ENCODE measurements at regions not wholly inside any gene's neighbourhood (a gene's known extent, or its start where the extent isn't known, plus 50 kb on each side); places are given as distances from the start of the nearest gene placed in this dataset.

DNA sequence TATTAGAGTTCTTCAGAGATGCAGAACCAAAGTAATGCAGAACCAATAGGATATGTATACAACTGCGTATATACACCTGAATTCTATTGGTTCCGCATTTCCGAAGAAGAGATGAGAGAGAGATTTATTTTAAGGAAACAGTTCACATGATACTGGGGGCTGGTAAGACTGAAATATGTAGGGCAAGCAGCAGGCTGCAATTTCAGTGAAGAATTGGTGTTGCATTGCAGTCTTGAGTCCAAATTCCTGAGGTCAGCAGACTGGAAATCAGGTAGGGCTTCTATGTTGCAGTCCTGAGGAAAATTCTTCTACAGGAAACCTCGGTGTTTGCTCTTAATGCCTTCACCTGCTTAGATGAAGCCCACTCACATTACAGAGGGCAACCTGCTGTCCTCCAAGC is 128.2 kb upstream of the MED13 start:
- no peaks in the 10 kb centered on the region for H3K4me1 ChIP-seq (ENCODE audit: control insufficient read depth, extremely low read depth, insufficient read depth, low read length)
- H3K27me3 ChIP-seq (ENCODE audit: control insufficient read depth, insufficient read depth, low read length): no peaks in the 10 kb centered on the region
- no peaks in the 10 kb centered on the region for H3K36me3 ChIP-seq (ENCODE audit: control insufficient read depth, insufficient read depth, low read length)
- no peak overlapping the region for H3K9ac ChIP-seq (ENCODE audit: insufficient read depth, low read length)
- no peak overlapping the region for H3K4me3 ChIP-seq (replicated peaks in 1 of 4; ENCODE audit: control extremely low read depth in 1 of 4, insufficient read depth in 1 of 4, low read depth in 3 of 4, low read length in 4 of 4)
- H4K20me1 ChIP-seq (ENCODE audit: control insufficient read depth, extremely low read depth, insufficient read depth, low read length): no peaks in the 10 kb centered on the region
- no peak overlapping the region for H3K27ac ChIP-seq (ENCODE audit: insufficient read depth, low read length)
- no peaks in the 10 kb centered on the region for H3K9me3 ChIP-seq (ENCODE audit: control insufficient read depth, insufficient read depth, low read depth, low read length)
- no peak for TF ChIP-seq EZH2 (IDR thresholded peaks at IDR 0.05; ENCODE audit: low read length, missing control alignments)
- TF ChIP-seq, protein P1, sequence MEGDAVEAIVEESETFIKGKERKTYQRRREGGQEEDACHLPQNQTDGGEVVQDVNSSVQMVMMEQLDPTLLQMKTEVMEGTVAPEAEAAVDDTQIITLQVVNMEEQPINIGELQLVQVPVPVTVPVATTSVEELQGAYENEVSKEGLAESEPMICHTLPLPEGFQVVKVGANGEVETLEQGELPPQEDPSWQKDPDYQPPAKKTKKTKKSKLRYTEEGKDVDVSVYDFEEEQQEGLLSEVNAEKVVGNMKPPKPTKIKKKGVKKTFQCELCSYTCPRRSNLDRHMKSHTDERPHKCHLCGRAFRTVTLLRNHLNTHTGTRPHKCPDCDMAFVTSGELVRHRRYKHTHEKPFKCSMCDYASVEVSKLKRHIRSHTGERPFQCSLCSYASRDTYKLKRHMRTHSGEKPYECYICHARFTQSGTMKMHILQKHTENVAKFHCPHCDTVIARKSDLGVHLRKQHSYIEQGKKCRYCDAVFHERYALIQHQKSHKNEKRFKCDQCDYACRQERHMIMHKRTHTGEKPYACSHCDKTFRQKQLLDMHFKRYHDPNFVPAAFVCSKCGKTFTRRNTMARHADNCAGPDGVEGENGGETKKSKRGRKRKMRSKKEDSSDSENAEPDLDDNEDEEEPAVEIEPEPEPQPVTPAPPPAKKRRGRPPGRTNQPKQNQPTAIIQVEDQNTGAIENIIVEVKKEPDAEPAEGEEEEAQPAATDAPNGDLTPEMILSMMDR (conservative IDR thresholded peaks at IDR 0.05 in 1 of 2, IDR thresholded peaks at IDR 0.05 in 1 of 2; ENCODE audit: low read depth in 1 of 2, low read length in 2 of 2): no peak
- H3K4me2 ChIP-seq (ENCODE audit: extremely low read depth, insufficient read depth, low read length): no peak overlapping the region
- H2AFZ ChIP-seq (ENCODE audit: low read length): no peak overlapping the region
- H3K79me2 ChIP-seq (ENCODE audit: control insufficient read depth, insufficient read depth, low read length): no peaks in the 10 kb centered on the region
- DNase-seq (ENCODE audit: low read depth in 2 of 2): no peak

DNA sequence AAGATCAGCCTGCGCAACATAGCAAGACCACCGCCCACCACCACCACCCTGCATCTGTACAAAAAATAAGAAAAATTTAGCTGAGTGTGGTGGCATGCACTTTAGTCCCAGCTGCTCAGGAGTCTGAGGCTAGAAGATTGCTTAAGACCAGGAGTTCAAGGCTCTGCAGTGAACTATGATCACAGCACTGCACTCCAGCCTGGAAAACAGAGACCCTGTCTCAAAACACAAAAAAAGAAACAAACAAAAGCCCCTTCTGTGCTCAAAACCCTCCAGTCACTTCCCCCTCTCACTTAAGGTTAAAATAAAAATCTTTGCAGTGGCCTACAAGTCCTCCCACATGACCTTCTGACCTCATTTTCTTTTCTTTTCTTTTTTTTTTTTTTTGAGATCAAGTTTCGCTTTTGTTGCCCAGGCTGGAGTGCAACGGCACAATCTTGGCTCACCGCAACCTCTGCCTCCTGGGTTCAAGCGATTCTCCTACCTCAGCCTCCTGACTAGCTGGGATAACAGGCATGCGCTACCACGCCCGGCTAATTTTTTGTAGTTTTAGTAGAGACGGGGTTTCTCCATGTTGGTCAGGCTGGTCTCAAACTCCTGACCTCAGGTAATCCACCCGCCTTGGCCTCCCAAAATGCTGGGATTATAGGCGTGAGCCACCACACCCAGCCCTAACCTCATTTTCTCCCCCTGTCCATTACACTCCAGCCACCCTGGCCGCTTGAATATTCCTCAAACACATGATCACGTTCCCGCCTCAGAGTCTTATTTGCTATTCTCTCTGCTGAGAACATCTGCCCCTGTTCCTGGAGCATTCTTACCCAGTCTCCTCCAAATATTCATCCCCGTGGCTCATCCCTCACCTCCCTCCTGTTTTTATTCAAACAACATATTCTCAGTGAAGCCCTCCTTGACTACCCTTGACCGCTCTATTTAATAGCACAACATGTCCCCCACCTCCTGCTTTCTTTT is 126.6 kb upstream of the MED13 start:
- no peak overlapping the region for H3K9ac ChIP-seq (ENCODE audit: insufficient read depth, low read length)
- H3K27ac ChIP-seq (ENCODE audit: insufficient read depth, low read length): no peak overlapping the region
- H3K79me2 ChIP-seq (ENCODE audit: control insufficient read depth, insufficient read depth, low read length): no peaks in the 10 kb centered on the region
- H3K4me1 ChIP-seq (ENCODE audit: control insufficient read depth, extremely low read depth, insufficient read depth, low read length): no peaks in the 10 kb centered on the region
- no peak overlapping the region for H2AFZ ChIP-seq (ENCODE audit: low read length)
- H3K4me3 ChIP-seq (replicated peaks in 1 of 4; ENCODE audit: control extremely low read depth in 1 of 4, insufficient read depth in 1 of 4, low read depth in 3 of 4, low read length in 4 of 4): no peak overlapping the region
- H3K4me2 ChIP-seq (ENCODE audit: extremely low read depth, insufficient read depth, low read length): no peak overlapping the region
- H3K36me3 ChIP-seq (ENCODE audit: control insufficient read depth, insufficient read depth, low read length): no peaks in the 10 kb centered on the region
- TF ChIP-seq, protein P1 (conservative IDR thresholded peaks at IDR 0.05 in 1 of 2, IDR thresholded peaks at IDR 0.05 in 1 of 2; ENCODE audit: low read depth in 1 of 2, low read length in 2 of 2): no peak
- TF ChIP-seq EZH2 (IDR thresholded peaks at IDR 0.05; ENCODE audit: low read length, missing control alignments): no peak
- no peaks in the 10 kb centered on the region for H3K9me3 ChIP-seq (ENCODE audit: control insufficient read depth, insufficient read depth, low read depth, low read length)
- no peak for DNase-seq (ENCODE audit: low read depth in 2 of 2)
- no peaks in the 10 kb centered on the region for H4K20me1 ChIP-seq (ENCODE audit: control insufficient read depth, extremely low read depth, insufficient read depth, low read length)
- H3K27me3 ChIP-seq (ENCODE audit: control insufficient read depth, insufficient read depth, low read length): no peaks in the 10 kb centered on the region

DNA sequence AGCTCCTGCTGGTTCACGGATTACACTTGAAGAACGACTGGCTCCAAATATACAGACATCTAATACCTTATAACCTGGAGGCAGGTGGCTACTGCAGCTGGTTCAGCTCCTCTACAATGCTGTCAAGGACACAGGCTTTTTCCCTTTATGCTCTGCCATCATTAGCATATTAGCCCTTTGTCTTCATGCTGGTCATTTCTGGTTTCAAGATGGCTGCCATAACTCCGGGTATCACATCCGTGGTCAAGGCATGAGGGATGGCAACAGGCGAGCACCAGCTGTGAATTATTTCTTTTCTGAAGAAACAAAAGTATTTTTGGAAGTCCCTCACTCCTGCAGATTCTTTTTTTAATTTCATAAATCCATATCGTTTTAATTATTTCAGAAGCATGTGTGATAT is 124.3 kb upstream of the MED13 start:
- no peaks in the 10 kb centered on the region for H3K27me3 ChIP-seq (ENCODE audit: control insufficient read depth, insufficient read depth, low read length)

More for the DNA sequence above, 124.3 kb upstream of the MED13 start:
- H4K20me1 ChIP-seq (ENCODE audit: control insufficient read depth, extremely low read depth, insufficient read depth, low read length): no peaks in the 10 kb centered on the region
- H3K4me3 ChIP-seq (replicated peaks in 1 of 4; ENCODE audit: control extremely low read depth in 1 of 4, insufficient read depth in 1 of 4, low read depth in 3 of 4, low read length in 4 of 4): no peak overlapping the region
- no peaks in the 10 kb centered on the region for H3K4me1 ChIP-seq (ENCODE audit: control insufficient read depth, extremely low read depth, insufficient read depth, low read length)
- TF ChIP-seq, protein P1 (conservative IDR thresholded peaks at IDR 0.05 in 1 of 2, IDR thresholded peaks at IDR 0.05 in 1 of 2; ENCODE audit: low read depth in 1 of 2, low read length in 2 of 2): no peak
- no peak for TF ChIP-seq EZH2 (IDR thresholded peaks at IDR 0.05; ENCODE audit: low read length, missing control alignments)
- no peaks in the 10 kb centered on the region for H3K79me2 ChIP-seq (ENCODE audit: control insufficient read depth, insufficient read depth, low read length)
- DNase-seq (ENCODE audit: low read depth in 2 of 2): no peak
- H3K36me3 ChIP-seq (ENCODE audit: control insufficient read depth, insufficient read depth, low read length): no peaks in the 10 kb centered on the region
- no peaks in the 10 kb centered on the region for H3K9me3 ChIP-seq (ENCODE audit: control insufficient read depth, insufficient read depth, low read depth, low read length)
- no peak overlapping the region for H3K4me2 ChIP-seq (ENCODE audit: extremely low read depth, insufficient read depth, low read length)
- no peak overlapping the region for H2AFZ ChIP-seq (ENCODE audit: low read length)
- H3K9ac ChIP-seq (ENCODE audit: insufficient read depth, low read length): no peak overlapping the region
- no peak overlapping the region for H3K27ac ChIP-seq (ENCODE audit: insufficient read depth, low read length)
